ENCODE measurements at regions not wholly inside any gene's neighbourhood (a gene's known extent, or its start where the extent isn't known, plus 50 kb on each side); places are given as distances from the start of the nearest gene placed in this dataset.

- DNase-seq (ENCODE audit: low read depth in 3 of 3, low spot score in 1 of 3), result no peak
Measured at GRCh38 chr17:33473061-33473460, 180.0 kb upstream of the ASIC2 start.

GRCh38 chr17:33474789-33475188, 181.7 kb upstream of the ASIC2 start:
- DNase-seq (ENCODE audit: low read depth in 3 of 3, low spot score in 1 of 3), result no peak

- no peak for DNase-seq (ENCODE audit: low read depth in 3 of 3, low spot score in 1 of 3)
Measured at GRCh38 chr17:33475594-33475993, 182.5 kb upstream of the ASIC2 start.

GRCh38 chr17:33481652-33482051, 188.6 kb upstream of the ASIC2 start:
- no peak for DNase-seq (ENCODE audit: low read depth in 3 of 3, low spot score in 1 of 3)

GRCh38 chr17:33482636-33483035, 189.5 kb upstream of the ASIC2 start:
- DNase-seq (ENCODE audit: low read depth in 3 of 3, low spot score in 1 of 3), result no peak

- no peak for DNase-seq (ENCODE audit: low read depth in 3 of 3, low spot score in 1 of 3)
Measured at GRCh38 chr17:33484559-33484958, 191.5 kb upstream of the ASIC2 start.

GRCh38 chr17:33486135-33486885, 193.2 kb upstream of the ASIC2 start:
- DNase-seq (ENCODE audit: low read depth in 3 of 3, low spot score in 1 of 3), result no peak

GRCh38 chr17:33487187-33487879, 194.2 kb upstream of the ASIC2 start:
- DNase-seq (ENCODE audit: low read depth in 3 of 3, low spot score in 1 of 3), result no peak

GRCh38 chr17:33491871-33492481, 198.9 kb upstream of the ASIC2 start:
- DNase-seq (ENCODE audit: low read depth in 3 of 3, low spot score in 1 of 3), result no peak

- DNase-seq (ENCODE audit: low read depth in 3 of 3, low spot score in 1 of 3), result no peak
Measured at GRCh38 chr17:33492731-33493265, 199.7 kb upstream of the ASIC2 start.

GRCh38 chr17:33493566-33493965, 200.5 kb upstream of the ASIC2 start:
- DNase-seq (ENCODE audit: low read depth in 3 of 3, low spot score in 1 of 3), result no peak

- no peak for DNase-seq (ENCODE audit: low read depth in 3 of 3, low spot score in 1 of 3)
Measured at GRCh38 chr17:33494151-33494550, 201.1 kb upstream of the ASIC2 start.

- no peak for DNase-seq (ENCODE audit: low read depth in 3 of 3, low spot score in 1 of 3)
Measured at GRCh38 chr17:33497623-33498022, 204.5 kb upstream of the ASIC2 start.

- no peak for DNase-seq (ENCODE audit: low read depth in 3 of 3, low spot score in 1 of 3)
Measured at GRCh38 chr17:33498069-33498468, 205.0 kb upstream of the ASIC2 start.

GRCh38 chr17:33499040-33499439, 205.9 kb upstream of the ASIC2 start:
- DNase-seq (ENCODE audit: low read depth in 3 of 3, low spot score in 1 of 3), result no peak

GRCh38 chr17:33500151-33500550, 207.1 kb upstream of the ASIC2 start:
- no peak for DNase-seq (ENCODE audit: low read depth in 3 of 3, low spot score in 1 of 3)

GRCh38 chr17:33501185-33501584, 208.1 kb upstream of the ASIC2 start:
- no peak for DNase-seq (ENCODE audit: low read depth in 3 of 3, low spot score in 1 of 3)

GRCh38 chr17:33504571-33504970, 211.5 kb upstream of the ASIC2 start:
- no peak for DNase-seq (ENCODE audit: low read depth in 3 of 3, low spot score in 1 of 3)

- DNase-seq (ENCODE audit: low read depth in 3 of 3, low spot score in 1 of 3), result no peak
Measured at GRCh38 chr17:33506889-33507650, 214.0 kb upstream of the ASIC2 start.

GRCh38 chr17:33508215-33508614, 215.1 kb upstream of the ASIC2 start:
- no peak for DNase-seq (ENCODE audit: low read depth in 3 of 3, low spot score in 1 of 3)

- DNase-seq (ENCODE audit: low read depth in 3 of 3, low spot score in 1 of 3), result no peak
Measured at GRCh38 chr17:33509331-33509730, 216.2 kb upstream of the ASIC2 start.

Data from stimulated activated CD4-positive, alpha-beta T cell treated with anti-CD3 and anti-CD28 coated beads, TNF-alpha, amount 100 ng/mL, for 1 hour (primary cell).